Adrenal gland (tissue), 9 donors: ENCODE measurements at regions not wholly inside any gene's neighbourhood (a gene's known extent, or its start where the extent isn't known, plus 50 kb on each side); places are given as distances from the start of the nearest gene placed in this dataset.

Experiments used
- DNase-seq, 7 donors: peaks; one replicate each; pipeline ENCODE4 v3.0.0-alpha.2; 2019 to 2020
- H3K27ac ChIP-seq, 5 donors: fragments of 200-600 bp; sonication (generic) in 4 of 5; 1 replicate in 3 of 5; 2 replicates in 2 of 5; pipeline versions ENCODE4 v1.5.1 to v1.8.0; 2016 to 2020; ENCODE audit warnings: mild to moderate bottlenecking in 1 of 5
- H3K27me3 ChIP-seq: fragments of 200-600 bp; 2 replicates; pipeline ENCODE4 v1.8.0; 2021
- H3K36me3 ChIP-seq, 2 donors: fragments of 200-600 bp; replicated peaks in 1 of 2; 1 replicate in 1 of 2; 2 replicates in 1 of 2; pipeline versions ENCODE4 v1.5.1 to v1.8.0; 2018 to 2022
- H3K4me1 ChIP-seq, 2 donors: fragments of 200-600 bp; replicated peaks in 1 of 2; 1 replicate in 1 of 2; 2 replicates in 1 of 2; pipeline versions ENCODE4 v1.5.1 to v1.8.0; 2018 to 2021
- H3K4me3 ChIP-seq, 4 donors: fragments of 200-600 bp; sonication (generic) in 3 of 4; one replicate each; pipeline ENCODE4 v1.5.1; 2016 to 2018
- H3K9me3 ChIP-seq, 3 donors: fragments of 200-600 bp; sonication (generic) in 1 of 3; replicated peaks in 1 of 3; 1 replicate in 2 of 3; 2 replicates in 1 of 3; pipeline versions ENCODE4 v1.5.1 to v1.8.0; 2016 to 2021
- CTCF ChIP-seq, 6 experiments: fragments of 450-650 bp in 4 of 6; fragments of 200-600 bp in 2 of 6; sonication (generic) in 1 of 6; IDR thresholded peaks; 1 replicate in 5 of 6; 2 replicates in 1 of 6; pipeline versions ENCODE4 v1.5.1 to v1.8.0; 2016 to 2021; ENCODE audit warnings: antibody characterized with exemption in 6 of 6, mild to moderate bottlenecking in 2 of 6, moderate library complexity in 1 of 6
- POLR2A ChIP-seq, 2 donors: fragments of 450-650 bp; IDR thresholded peaks; one replicate each; pipeline ENCODE4 v1.6.1; 2017; ENCODE audit warnings: antibody characterized with exemption in 2 of 2, mild to moderate bottlenecking in 2 of 2, moderate library complexity in 1 of 2
- WGBS, 4 donors: extraction: QIAGEN DNeasy Blood & Tissue Kit in 2 of 4; methylation state at CpG; one replicate each; pipeline versions ENCODE4 v1.1.5 to v1.1.7; 2013 to 2017; 5-methylcytosine and 5-hydroxymethylcytosine counted together
- intact Hi-C, 2 donors: fragments of 100-400 bp; cut with DNase I; formaldehyde crosslinking; loops; one replicate each; pipeline versions ENCODE4 v1.14.1 to v1.15.0; 2022 to 2023
- donor health status: healthy with polysubstance abuse.
- donor health status: Bipolar disorder and iron deficiency.
- donor health status: DM: yes; HTN: yes; CAD: no.
- donor health status: DM: no; HTN: no; CAD: no.
- donor health status: DM: no; HTN: no; CAD: no.

DNA sequence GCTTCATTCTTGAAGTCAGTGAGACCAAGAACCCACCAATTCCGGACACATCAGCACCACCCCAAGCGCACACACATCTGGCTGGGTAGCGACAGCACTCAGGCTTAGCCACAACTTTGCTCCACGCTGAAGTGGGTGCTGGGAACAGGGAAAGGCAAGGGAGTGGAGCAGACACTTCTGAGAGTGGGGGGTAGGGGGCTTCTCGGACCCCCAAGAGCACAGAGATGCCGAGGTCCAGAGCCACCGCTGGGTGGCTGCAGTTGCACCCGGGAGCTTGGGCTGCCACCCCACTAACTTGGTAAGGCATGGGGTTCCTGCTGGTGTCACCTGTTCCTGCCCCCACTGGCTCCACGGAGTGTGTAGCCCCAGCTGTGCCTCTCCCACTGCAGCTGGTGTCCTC, 225.3 kb upstream of the RIOK2 start:
- H3K4me3 ChIP-seq = no peak overlapping the region
- TF ChIP-seq CTCF (IDR thresholded peaks at IDR 0.05) (no peak), POLR2A (IDR thresholded peaks at IDR 0.05) (no peak)
- H3K27me3 ChIP-seq = no peaks in the 10 kb centered on the region
- H3K36me3 ChIP-seq = no peaks in the 10 kb centered on the region
- H3K4me1 ChIP-seq = no peaks in the 10 kb centered on the region
- no peak for DNase-seq
- H3K27ac ChIP-seq = no peak overlapping the region
- WGBS, 4 donors = 64 to 82% (median 77%) methylated on average over 2 to 9 of the region's 9 CpGs
- intact Hi-C loops = no loop called here
- H3K9me3 ChIP-seq = no peaks in the 10 kb centered on the region

DNA sequence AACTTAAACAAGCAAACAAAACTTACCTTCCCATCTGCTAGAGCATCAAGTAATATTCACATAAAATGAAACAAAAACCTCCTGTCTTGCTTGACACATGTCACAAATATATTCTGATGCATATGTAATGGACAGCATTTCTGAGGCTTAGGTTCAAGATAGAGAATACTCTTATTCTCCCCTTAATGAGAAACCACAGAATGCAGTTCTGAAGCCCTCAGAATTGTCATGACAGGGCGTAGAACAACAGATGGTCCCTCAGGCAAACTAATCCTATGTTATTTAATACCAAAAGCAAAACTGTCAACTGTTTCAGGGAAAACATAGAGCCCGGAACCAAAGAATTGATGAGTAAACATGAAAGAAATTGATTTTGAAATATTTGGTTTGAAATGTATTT, 229.9 kb upstream of the RIOK2 start:
- Histone ChIP-seq H3K27me3 (no peaks in the 10 kb centered on the region), H3K4me1 (no peaks in the 10 kb centered on the region), H3K9me3 (no peaks in the 10 kb centered on the region), H3K27ac (no peak overlapping the region), H3K36me3 (no peaks in the 10 kb centered on the region), H3K4me3 (no peak overlapping the region)
- 82 to 85% (median 84%) methylated on average over 2 of the region's 2 CpGs for whole genome bisulfite sequencing, 4 donors
- intact Hi-C loops = no loop called here
- TF ChIP-seq CTCF (IDR thresholded peaks at IDR 0.05) (no peak), POLR2A (IDR thresholded peaks at IDR 0.05) (no peak)
- DNase-seq = no peak

- no peaks in the 10 kb centered on the region for H3K9me3 ChIP-seq
- TF ChIP-seq CTCF (IDR thresholded peaks at IDR 0.05) = no peak
- no peak for TF ChIP-seq POLR2A (IDR thresholded peaks at IDR 0.05)
- DNase-seq = no peak
Measured at GRCh38 chr5:97417986-97418385, 234.9 kb upstream of the RIOK2 start.

GRCh38 chr5:97418462-97418861, 235.4 kb upstream of the RIOK2 start:
- Histone ChIP-seq H3K4me3 (no peak overlapping the region), H3K9me3 (no peaks in the 10 kb centered on the region), H3K27me3 (no peaks in the 10 kb centered on the region), H3K36me3 (no peaks in the 10 kb centered on the region), H3K4me1 (no peaks in the 10 kb centered on the region), H3K27ac (no peak overlapping the region)
- TF ChIP-seq POLR2A (IDR thresholded peaks at IDR 0.05) (no peak), CTCF (IDR thresholded peaks at IDR 0.05) (no peak)
- DNase-seq = no peak
- intact Hi-C loops = no loop called here
- WGBS, 4 donors = 0 to 46% (median 16%) methylated on average over 1 of the region's 1 CpG

More at GRCh38 chr5:97417986-97418385, 234.9 kb upstream of the RIOK2 start:
- no peaks in the 10 kb centered on the region for H3K27me3 ChIP-seq
- no peak overlapping the region for H3K4me3 ChIP-seq
- no peaks in the 10 kb centered on the region for H3K36me3 ChIP-seq
- intact Hi-C loops = no loop called here
- no peaks in the 10 kb centered on the region for H3K4me1 ChIP-seq
- H3K27ac ChIP-seq = no peak overlapping the region
